A172 (cell line): ENCODE measurements at regions not wholly inside any gene's neighbourhood (a gene's known extent, or its start where the extent isn't known, plus 50 kb on each side); places are given as distances from the start of the nearest gene placed in this dataset.
"Not testable (repeated sequence)": the region's sequence is repeated elsewhere in the genome, so short reads cannot be mapped to it uniquely, and the experiment has no call there.

Experiments used
- DNase-seq: peaks from one replicate; pipeline ENCODE4 v3.0.0-alpha.2; 2015; ENCODE audit warnings: low spot score

DNA sequence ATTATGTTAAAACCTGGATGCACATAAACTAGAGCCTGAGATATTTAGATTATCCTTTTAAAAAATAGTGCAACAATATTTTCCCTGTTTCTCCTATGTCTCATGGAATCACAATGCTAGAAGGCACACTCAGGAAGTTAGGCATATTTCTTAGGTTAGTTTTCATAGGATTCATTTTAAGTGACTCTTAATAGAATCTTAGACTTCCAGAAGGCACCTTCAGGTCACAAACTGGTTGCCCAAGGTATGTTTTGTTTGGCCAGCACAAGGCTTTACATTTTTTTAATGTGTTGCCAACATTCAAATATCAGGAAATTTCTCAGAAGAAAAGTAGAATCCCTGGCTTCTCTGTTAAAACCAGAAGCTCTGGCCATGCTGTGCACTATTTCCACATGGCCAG lies 129.3 kb downstream of the LNPK start:
- no peak for DNase-seq

DNA sequence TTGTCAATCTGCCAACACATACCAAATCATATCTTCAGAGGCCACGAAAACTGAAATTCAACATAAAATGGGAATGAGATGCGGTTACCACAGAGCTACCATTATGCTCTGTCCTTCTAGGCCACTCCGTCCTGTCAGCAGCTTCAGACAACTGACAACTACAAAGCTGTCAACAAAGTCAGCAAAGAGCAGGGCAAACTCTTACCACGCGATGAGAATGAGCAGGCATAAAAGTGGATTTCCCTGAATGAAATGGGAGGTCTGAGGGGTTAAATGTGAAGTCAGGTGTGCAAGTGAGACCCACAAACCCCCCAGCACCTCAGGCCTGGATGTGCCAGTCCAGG lies 130.1 kb downstream of the LNPK start:
- no peak for DNase-seq

DNA sequence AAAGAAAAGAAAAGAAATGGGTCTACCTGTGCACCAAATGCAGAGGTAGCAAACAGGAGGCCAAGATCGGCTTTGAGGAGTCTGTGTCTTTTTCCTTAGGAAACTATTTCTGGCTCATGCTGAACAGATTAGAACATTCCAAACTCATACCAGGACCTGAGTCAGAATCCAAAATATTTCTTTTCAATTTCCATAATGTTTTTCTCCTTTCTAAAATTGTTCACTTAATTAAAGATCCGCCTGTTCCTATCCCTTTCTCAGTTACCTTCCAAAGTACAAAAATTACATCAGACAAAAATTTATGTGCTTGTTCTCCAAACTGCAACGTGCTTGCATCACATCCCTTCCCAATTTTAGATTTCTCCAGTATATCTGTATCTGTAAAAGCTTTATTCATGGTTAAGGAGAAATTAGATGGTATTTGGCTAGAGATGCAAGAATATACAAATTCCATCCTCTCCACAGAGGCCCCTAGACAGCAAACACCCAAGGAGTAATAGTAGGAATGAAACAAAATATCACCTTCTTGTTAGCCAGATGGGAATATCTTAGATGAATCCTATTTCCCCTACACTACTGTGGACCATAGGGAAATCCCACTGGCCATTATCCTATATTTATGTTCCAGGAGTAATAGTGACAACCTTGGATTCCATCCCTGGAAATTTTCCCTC lies 130.6 kb downstream of the LNPK start:
- DNase-seq = no peak

DNA sequence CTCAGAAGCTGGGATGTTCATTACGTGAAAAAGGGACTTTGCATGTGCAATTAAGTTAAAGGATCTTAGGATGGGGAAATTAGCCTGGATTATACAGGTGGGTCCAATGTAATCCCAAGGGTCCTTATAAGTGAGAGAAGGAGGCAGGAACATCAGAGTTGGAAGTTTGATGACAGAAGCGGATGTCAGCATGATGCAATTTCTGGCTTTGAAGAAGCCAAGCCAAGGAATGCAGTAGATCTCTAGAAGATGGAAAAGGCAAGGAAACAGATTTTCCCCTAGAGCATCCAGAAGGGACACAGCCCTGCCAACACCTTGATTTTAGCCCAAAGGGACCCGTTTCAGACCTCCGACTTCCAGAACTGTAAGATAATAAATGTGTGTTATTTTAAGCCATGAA lies 136.4 kb downstream of the LNPK start:
- no peak for DNase-seq

DNA sequence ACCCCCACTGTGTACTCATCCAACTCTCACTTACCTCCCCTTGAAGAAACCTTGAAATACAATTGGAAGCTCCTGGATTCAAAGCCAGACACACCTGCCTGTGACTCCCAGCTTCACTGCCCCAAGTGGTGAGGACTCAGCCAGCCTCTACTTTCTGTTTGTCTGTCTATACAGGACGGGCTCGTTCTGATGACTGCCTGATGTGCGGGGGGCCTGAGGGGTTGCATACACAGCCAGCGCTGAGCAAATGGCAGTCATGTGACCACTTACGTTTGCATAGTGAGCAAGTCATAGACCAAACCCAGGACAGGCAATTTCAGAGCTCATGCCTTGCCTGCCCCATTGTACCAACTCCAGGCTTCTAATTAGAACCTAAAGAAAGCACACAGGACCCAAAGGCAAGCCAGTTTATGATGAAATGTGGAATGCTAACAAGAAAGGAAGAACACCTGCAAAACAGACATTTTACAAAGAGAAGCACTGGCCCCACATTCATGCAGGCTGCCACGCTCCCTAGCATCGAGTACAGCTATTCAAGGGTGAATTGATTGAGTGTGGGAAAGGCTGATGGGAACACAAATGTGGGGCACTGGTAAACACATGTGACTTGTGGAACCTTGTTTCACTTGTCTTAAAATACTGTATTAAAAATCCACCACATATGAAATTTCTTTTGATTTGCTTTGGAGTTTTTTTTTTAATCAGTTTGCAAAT lies 137.8 kb downstream of the LNPK start:
- DNase-seq = no peak

DNA sequence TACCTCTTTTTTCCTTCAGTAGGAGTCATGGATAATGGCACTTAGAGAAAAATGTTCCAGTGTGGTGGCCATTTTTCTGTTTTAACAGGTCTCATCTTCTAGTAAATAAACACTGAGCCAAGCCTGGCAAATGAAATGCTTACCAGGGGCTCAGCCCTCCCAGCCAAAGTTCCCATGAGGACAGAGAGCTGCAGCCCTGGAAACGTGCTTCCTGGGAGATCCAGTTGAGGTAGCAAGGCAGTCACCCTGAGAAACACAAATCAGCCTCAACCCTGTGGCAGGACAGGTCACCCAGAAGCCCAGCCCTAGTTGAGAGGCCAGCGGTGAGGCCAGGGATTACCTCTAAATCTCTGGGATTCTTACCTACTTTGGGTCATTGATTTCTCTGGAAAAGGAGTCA lies 140.1 kb downstream of the LNPK start:
- DNase-seq = no peak

DNA sequence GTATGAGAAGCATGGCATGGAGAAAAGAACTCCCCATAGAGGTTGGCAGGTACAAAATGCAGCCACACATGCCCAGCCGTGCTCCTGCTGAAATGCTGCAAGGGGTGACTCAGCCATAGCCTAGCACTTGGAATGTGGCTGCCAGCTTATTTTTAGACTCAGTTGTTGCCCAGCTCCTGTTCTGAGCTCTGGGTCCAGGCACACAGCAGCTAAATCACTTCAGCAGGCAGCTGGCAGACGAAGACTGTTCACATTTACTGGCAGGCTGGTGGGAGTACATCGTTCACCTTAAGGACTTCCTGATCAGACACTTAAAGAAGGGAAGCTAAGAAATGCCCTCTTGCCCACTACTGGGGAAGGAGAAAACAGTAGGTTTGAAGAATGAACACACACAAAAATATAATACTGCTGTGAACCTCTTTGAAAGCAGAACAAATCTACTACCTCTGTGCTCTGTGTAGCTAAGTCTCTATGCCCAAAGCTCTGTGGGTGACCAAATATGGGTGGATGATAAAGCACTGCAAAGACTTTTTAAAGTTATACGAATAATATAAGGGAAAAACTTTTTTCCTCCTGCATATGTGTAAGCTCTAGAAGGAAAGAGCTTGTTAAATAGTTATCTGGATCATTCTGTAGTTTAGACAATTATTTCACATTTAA lies 146.1 kb downstream of the LNPK start:
- peak; percentile 73 for DNase-seq

DNA sequence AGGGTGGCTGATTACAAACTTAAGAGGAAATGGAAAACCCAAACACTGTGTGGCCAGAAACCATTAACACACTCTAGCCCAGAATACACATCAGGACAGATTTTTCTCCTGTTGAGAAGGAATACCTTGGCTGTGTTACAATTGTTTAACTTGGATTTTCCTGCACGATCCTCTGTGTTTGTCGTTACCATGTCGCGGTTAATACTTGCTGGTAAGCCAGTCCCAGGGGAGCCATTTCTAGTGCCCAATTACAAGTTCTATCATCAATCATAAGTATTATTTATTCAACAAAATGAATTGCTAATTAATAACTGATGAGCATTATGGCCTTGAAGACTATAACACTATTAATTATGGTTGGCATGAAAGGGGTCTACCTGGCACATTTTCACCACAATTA lies 146.8 kb downstream of the LNPK start:
- DNase-seq = no peak

DNA sequence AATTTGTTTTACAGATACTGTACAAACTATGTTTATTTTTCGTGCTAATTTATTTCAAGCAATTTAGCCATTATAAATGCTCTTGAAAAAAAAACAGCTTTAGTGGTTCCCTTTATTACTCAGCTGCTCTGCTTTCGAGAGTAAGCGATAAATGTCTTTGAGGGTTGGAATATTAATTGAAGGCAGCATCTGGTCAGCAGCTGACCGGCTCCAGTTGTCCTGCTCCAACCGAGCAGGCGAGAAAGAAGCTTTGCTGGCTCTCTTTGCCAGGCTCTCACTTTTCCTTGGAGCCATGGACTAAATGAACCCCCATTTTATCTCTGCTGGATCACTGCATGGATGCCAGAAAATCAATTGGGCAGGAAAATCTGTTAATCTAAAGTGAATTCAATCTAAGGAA lies 147.4 kb downstream of the LNPK start:
- DNase-seq = no peak

DNA sequence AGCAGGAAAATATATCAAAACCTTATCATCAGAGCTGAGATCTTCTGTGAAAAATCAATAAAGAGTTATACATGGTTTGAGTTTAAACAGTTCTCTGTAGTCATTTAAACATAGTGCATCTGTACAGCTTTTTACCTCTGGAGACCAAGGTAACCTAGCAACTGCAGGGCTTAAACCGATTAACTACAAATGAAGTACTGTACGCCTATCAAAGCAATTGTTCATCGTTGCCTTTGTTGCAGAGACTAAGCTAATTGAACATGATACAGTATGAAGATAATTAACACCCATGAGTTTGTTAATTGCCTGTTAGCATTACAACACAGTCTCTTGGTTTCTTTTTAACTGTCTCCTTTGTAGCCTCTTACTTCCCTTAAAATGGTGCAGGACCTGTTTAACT lies 147.9 kb downstream of the LNPK start:
- DNase-seq = no peak

DNA sequence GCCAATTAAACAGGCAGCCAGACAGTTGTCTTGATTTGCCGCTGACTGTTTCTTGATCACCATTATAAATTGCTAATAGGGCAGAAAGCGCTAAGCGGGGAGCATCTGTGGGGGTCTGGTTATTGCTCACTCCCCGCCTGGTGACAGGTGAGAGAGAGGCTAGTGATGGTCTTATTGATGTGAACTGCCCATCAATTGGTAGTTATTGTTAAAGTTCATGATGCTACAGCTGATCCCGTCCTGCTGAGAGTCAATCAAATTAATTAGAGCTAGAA lies 148.5 kb downstream of the LNPK start:
- no peak for DNase-seq

DNA sequence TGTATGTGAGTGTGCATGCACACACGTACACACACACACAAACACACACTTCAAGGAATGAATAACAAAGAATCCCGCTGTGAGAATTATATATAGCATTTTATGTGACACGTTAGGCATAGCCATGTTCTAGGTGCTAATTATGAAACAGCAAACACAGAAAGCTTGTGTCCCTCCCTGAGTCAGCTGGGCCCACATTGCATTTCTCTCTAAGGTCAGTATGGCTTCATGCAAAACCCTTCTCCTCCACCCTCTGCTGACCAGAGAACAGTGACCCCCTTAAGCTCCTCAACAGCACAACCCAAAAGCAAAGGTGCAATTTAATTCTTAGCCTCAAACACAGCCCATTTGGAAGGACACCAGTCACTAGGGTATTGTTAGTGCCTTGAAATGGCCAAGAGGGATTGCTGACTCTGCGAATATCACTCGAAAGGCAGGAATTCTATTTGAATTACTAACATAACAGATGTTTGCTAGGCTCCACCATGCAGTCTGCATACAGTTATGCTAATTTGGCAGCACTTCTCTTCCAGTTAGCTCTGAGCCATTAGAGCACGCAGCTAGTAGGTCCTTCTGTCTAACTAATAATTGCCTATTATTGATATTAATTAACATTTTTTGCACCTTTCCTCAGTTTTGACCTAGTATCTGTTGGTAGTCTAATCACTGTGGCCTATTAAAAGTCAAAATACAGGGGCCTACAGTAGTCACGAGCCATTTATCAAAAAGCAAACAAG lies 149.0 kb downstream of the LNPK start:
- no peak for DNase-seq

DNA sequence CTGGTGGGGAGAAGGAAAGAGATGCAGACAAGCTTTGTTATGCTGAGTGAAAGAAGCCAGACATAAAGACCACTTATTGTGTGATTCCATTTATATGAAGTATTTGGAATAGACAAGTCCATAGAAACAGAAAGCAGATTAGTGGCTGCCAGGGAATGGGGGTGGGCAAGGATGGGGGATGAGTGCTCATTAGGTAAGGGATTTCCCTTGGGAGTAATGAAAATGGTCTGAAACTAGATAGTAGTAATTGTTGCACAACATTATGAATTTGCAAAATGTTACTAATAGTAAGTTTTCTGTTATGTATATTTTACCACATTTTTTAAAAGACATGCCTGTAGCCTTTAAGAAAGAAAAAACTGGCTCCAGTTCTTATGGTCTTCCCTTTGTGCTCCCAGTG lies 154.9 kb downstream of the LNPK start:
- no peak for DNase-seq

DNA sequence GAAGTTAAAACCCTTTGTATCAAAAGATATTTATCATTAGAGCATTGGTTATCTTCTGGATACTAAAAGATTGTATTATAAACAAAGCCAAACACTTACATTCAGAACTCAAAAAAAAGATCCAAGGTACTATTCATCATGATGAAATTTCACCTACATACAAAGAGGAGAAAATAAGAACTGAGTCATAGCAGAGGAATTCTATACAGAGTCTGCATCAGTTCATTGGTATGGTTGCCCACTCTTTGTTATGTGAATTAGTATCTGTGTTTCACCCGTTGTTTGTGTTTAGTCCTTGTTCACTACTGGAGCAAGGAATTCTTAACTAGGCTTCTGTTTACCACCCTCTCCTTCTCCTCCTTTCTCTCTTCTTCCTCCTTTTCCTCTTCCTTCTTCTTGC lies 157.9 kb downstream of the LNPK start:
- peak; percentile 74 for DNase-seq

DNA sequence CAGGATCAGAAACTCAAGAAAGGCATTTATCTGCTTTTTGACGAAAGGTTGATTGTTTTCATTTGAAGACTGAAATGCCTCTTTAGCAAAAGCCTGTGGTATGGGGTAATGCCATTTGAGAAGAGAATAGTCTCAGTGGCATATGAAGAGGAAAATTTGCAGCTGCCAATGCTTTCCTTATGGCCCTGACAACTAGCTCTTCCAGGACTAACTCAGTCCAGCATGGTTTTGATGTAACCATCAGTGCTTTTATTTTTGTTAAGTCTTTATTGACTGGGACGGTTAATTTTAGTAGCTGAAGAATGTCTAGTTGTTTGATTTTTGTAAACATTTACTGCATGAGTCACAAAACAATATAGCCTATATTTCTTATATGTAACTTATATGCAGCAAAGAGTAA lies 158.4 kb downstream of the LNPK start:
- DNase-seq = no peak

DNA sequence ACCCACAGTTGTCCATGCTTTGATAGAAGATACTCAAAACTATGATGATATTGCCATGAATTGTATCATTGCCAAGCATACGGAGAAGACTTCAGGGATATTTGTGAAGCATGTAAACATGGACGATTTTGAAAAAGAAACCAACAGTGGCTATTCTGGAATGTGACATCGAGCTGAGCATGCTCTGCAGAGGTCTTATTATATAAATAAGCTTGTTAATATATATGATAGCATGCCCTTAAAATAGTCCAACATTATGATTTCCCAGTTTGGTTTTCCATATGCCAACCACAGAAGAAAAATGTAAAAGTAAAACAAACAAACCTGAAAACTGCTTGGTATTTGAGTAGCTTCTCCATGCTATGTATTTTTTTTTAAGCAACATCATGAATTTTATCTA lies 159.1 kb downstream of the LNPK start:
- DNase-seq = no peak

DNA sequence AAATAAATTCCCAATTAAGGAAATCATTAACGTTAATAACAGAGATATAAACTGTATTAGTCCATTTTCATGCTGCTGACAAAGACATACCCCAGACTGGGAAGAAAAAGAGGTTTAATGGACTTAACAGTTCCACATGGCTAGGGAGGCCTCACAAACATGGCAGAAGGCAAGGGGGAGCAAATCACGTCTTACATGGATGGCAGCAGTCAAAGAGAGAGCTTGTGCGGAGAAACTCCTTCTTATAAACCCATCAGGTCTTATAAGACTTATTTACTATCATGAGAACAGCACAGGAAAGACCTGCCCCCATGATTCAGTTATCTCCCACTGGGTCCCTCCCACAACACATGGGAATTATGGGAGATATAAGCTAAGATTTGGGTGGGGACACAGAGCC lies 161.3 kb downstream of the LNPK start:
- not testable (repeated sequence) for DNase-seq

DNA sequence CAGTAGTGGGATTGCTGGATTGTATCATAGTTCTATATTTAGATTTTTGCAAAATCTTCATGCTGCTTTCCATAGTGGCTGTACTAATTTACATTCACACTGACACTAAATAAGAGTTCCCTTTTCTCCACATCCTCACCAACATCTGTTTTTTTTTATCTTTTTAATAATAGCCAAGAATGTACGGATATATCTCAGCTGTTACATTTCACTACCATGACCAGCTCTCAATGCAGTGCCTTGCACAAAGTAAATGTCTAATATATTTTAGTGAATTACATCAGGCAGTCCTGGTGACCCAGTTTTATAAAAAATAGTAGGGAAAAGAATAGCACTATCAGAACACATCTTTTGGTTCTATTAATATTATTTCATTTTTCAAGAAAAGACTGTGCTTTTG lies 161.8 kb downstream of the LNPK start:
- no peak for DNase-seq

DNA sequence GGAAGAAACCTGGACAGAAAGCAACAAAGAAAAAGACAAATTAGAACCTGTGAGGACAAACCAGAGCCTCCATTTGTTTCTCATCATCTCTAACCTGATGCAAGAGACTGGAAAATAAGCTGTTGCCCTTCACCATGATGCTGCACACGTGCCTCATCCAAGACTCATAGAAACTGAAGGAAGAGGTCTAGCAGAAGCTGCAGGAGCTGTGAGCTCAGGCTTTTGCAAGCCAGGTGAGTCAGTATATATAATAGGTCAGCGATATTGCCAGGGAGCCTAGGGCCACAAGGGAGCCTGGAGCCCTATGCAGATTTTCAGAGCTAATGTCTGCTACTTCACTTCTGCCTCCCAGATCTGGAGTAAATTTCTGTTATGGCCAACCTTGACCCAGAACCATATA lies 163.1 kb downstream of the LNPK start:
- no peak for DNase-seq

DNA sequence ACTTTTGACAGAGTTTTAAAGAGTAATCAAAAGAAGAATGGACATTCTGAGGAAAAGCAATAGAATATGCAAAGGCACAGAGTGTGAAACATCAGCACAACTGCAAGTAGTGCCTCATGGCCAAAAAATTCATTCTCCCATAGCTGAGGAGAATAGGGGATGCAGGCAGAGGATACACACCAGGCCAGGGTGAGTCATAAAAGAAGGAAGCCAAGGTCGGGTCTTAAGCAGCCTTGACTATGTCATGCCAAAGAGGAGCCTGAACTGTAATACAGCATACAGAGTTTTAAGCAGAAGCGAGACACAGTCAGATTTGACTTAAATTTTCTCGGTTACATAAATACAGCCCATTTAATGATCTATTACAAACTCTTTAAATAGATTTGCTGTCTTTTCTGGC lies 165.0 kb downstream of the LNPK start:
- peak; percentile 40 for DNase-seq

DNA sequence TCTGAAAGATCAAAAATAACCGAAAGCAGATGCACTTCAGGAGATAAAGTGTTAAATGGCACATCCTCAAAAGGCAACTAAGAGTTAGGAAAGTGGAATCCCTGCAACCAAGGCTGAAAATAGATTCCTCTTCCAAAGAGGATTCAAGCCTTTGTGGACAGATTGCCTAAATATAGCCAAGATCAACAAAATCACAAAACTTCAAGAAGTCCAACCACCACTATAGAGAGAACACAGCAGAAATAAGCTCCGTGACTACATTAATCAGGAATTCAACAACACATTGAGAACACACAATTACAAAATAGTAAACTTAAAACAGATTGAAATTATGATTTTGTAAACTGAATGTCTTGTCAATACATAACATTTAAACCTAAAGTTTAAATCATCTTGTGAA lies 165.7 kb downstream of the LNPK start:
- no peak for DNase-seq

DNA sequence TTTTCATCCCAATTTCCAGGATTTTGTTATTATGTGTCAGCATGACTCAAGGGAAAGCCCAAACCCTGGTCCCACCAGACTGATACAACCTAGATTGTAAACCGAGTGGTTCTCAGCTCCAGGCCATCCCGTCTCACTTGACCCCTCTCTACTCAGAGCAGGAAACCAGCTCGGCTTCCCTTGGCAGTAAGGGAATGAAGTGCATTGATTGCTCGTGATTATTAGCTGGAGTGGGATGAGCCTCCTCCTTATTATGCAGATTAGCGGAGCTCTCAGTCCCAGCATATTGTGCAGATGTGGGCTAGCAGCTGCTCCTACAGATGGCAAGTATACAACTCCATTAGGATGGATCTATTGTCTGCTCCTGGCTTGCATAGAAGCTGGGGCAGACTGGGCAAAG lies 167.6 kb downstream of the LNPK start:
- no peak for DNase-seq

DNA sequence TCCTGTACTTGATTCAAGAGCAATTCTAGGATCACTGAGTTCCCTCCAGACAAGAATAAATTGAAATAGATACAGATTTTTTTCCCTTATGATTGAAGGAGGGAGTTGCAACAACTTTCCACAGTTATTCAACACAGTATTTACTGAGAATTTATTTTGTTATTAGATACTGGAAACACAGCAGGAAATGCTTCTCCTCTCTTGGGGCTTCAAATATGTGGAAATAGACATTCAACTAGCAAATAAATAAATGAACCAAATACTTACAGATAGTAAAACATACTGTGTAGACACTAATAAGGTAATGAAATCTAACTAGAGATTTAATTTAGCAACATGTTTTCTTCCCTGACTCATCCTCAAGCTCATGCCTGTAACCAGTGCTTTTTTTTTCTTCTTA lies 169.2 kb downstream of the LNPK start:
- DNase-seq = no peak
